HUDEP-2 (cell line): ENCODE measurements at regions not wholly inside any gene's neighbourhood (a gene's known extent, or its start where the extent isn't known, plus 50 kb on each side); places are given as distances from the start of the nearest gene placed in this dataset.
"Not testable (repeated sequence)": the region's sequence is repeated elsewhere in the genome, so short reads cannot be mapped to it uniquely, and the experiment has no call there.

Experiments
- DNase-seq, 76 experiments: peaks; one replicate each; lab custom pipeline; 2025; ENCODE audit not compliant: unreplicated experiment in 76 of 76; lab: John Stamatoyannopoulos, UW

- no peak for DNase-seq
These were observed 63.0 kb upstream of the SELENOP start for GRCh38 chr5:42874621-42875198.

- DNase-seq: peak in 73 of 76 experiments; percentile 3 to 86 (median 61)
These were observed 61.2 kb upstream of the SELENOP start for GRCh38 chr5:42872865-42873264.

- peak in 4 of 76 experiments; percentile 3 to 31 (median 9) for DNase-seq
These were observed 59.3 kb upstream of the SELENOP start for GRCh38 chr5:42870882-42871418.

GRCh38 chr5:42868417-42868816 lies 56.7 kb upstream of the SELENOP start:
- DNase-seq: not testable (repeated sequence)

GRCh38 chr5:42864749-42865148 lies 53.1 kb upstream of the SELENOP start:
- DNase-seq: not testable (repeated sequence)
